Liver (tissue), 8 donors: ENCODE measurements at regions not wholly inside any gene's neighbourhood (a gene's known extent, or its start where the extent isn't known, plus 50 kb on each side); places are given as distances from the start of the nearest gene placed in this dataset.

Source experiments
- DNase-seq: peaks from one replicate; pipeline ENCODE4 v3.0.0-alpha.2; 2017; ENCODE audit warnings: low spot score
- H3K27ac ChIP-seq, 2 donors: one replicate each; pipeline ENCODE4 v1.7.0; 2013; ENCODE audit warnings: inconsistent platforms in 2 of 2, low read length in 2 of 2, control low read depth in 1 of 2, low read depth in 1 of 2, mild to moderate bottlenecking in 1 of 2
- H3K27me3 ChIP-seq, 4 donors: one replicate each; pipeline versions ENCODE4 v1.6.1 to v1.7.0; 2013; ENCODE audit warnings: low read length in 3 of 4, inconsistent platforms in 1 of 4, mild to moderate bottlenecking in 1 of 4, moderate library complexity in 1 of 4; ENCODE audit not compliant: control insufficient read depth in 4 of 4, insufficient read depth in 4 of 4
- H3K36me3 ChIP-seq, 4 donors: one replicate each; pipeline versions ENCODE4 v1.6.1 to v1.7.0; 2013; ENCODE audit warnings: low read length in 3 of 4, mild to moderate bottlenecking in 3 of 4, low read depth in 1 of 4, moderate library complexity in 1 of 4; ENCODE audit not compliant: control insufficient read depth in 4 of 4, insufficient read depth in 3 of 4
- H3K4me1 ChIP-seq, 4 donors: one replicate each; pipeline versions ENCODE4 v1.6.1 to v1.7.0; 2013; ENCODE audit warnings: low read length in 3 of 4, mild to moderate bottlenecking in 3 of 4, moderate library complexity in 1 of 4; ENCODE audit not compliant: control insufficient read depth in 4 of 4, insufficient read depth in 4 of 4
- H3K4me3 ChIP-seq, 3 donors: one replicate each; pipeline versions ENCODE4 v1.6.1 to v1.7.0; 2013; ENCODE audit warnings: low read length in 3 of 3, control low read depth in 1 of 3, low read depth in 1 of 3, mild to moderate bottlenecking in 1 of 3
- H3K9ac ChIP-seq, 2 donors: one replicate each; pipeline ENCODE4 v1.7.0; 2013; ENCODE audit warnings: low read length in 2 of 2, mild to moderate bottlenecking in 2 of 2, moderate library complexity in 2 of 2, control low read depth in 1 of 2, low read depth in 1 of 2
- H3K9me3 ChIP-seq, 4 donors: one replicate each; pipeline versions ENCODE4 v1.6.1 to v1.7.0; 2013; ENCODE audit warnings: low read length in 3 of 4; ENCODE audit not compliant: control insufficient read depth in 4 of 4
- ATF3 ChIP-seq: IDR thresholded peaks from 2 replicates; pipeline ENCODE4 v1.6.1; 2016; ENCODE audit warnings: antibody characterized with exemption
- CTCF ChIP-seq: fragments of 150-350 bp; IDR thresholded peaks from 2 replicates; pipeline ENCODE4 v1.5.1; 2017; ENCODE audit warnings: improper control_type of control experiment, low read depth, low read length; ENCODE audit not compliant: missing input control
- FOXA2 ChIP-seq: IDR thresholded peaks from 2 replicates; pipeline ENCODE4 v1.6.1; 2016; ENCODE audit warnings: antibody characterized with exemption
- GABPA ChIP-seq, 2 donors: IDR thresholded peaks in 1 of 2; conservative IDR thresholded peaks in 1 of 2; 2 replicates each; pipeline ENCODE4 v1.6.1; 2016; ENCODE audit warnings: antibody characterized with exemption in 2 of 2, mild to moderate bottlenecking in 1 of 2, moderate library complexity in 1 of 2
- JUND ChIP-seq, 2 donors: IDR thresholded peaks; 2 replicates each; pipeline ENCODE4 v1.6.1; 2016; ENCODE audit warnings: antibody characterized with exemption in 2 of 2
- MAX ChIP-seq: IDR thresholded peaks from 2 replicates; pipeline ENCODE4 v1.6.1; 2016; ENCODE audit warnings: antibody characterized with exemption
- RAD21 ChIP-seq, 2 donors: IDR thresholded peaks; 2 replicates each; pipeline ENCODE4 v1.6.1; 2016; ENCODE audit warnings: antibody characterized with exemption in 2 of 2, mild to moderate bottlenecking in 2 of 2
- REST ChIP-seq: IDR thresholded peaks from 2 replicates; pipeline ENCODE4 v1.6.1; 2016; ENCODE audit warnings: antibody characterized with exemption, mild to moderate bottlenecking
- SP1 ChIP-seq: IDR thresholded peaks from 2 replicates; pipeline ENCODE4 v1.6.1; 2018; ENCODE audit warnings: antibody characterized with exemption, mild to moderate bottlenecking
- TAF1 ChIP-seq: conservative IDR thresholded peaks from 2 replicates; pipeline ENCODE4 v1.6.1; 2016; ENCODE audit warnings: antibody characterized with exemption, mild to moderate bottlenecking
- YY1 ChIP-seq: IDR thresholded peaks from 2 replicates; pipeline ENCODE4 v1.6.1; 2016; ENCODE audit warnings: antibody characterized with exemption, mild to moderate bottlenecking
- WGBS: extraction: QIAGEN DNeasy Blood & Tissue Kit; methylation state at CpG from one replicate; pipeline ENCODE4 v1.1.7; 2013; 5-methylcytosine and 5-hydroxymethylcytosine counted together
- donor health status: healthy.
- donor health status: healthy.
- donor health status: healthy.
- donor health status: healthy.
- donor health status: healthy.

- TF ChIP-seq TAF1 (no peak), RAD21 (IDR thresholded peaks at IDR 0.05) (no peak), CTCF (no peak), GABPA (IDR thresholded peaks at IDR 0.05 in 1 of 2, conservative IDR thresholded peaks at IDR 0.05 in 1 of 2) (no peak), JUND (IDR thresholded peaks at IDR 0.05) (no peak), REST (no peak), YY1 (no peak), MAX (no peak), ATF3 (no peak), FOXA2 (no peak), SP1 (no peak)
- Histone ChIP-seq H3K4me1 (peaks cover 0 to 4% (median 1%) of the 10 kb centered on the region in 4 donors), H3K9ac (peak overlapping the region; percentile 44 to 49), H3K27ac (peak overlapping the region; percentile 56 to 62), H3K9me3 (peaks cover 0 to 6% (median 3%) of the 10 kb centered on the region in 4 donors), H3K36me3 (no peaks in the 10 kb centered on the region), H3K27me3 (no peaks in the 10 kb centered on the region), H3K4me3 (peak overlapping the region in 2 of 3 donors; percentile 14 to 33)
- 11% methylated on average over 7 of the region's 7 CpGs for WGBS
- DNase-seq, result no peak
These were observed 152.0 kb upstream of the USP9X start for GRCh38 chrX:40933132-40933705.

GRCh38 chrX:40933706-40934425 lies 151.4 kb upstream of the USP9X start:
- Histone ChIP-seq H3K4me3 (peak overlapping the region in 1 of 3 donors; percentile 33), H3K9me3 (peaks cover 0 to under 1% (median 0%) of the 10 kb centered on the region in 4 donors), H3K27ac (peak overlapping the region; percentile 56 to 62), H3K4me1 (peaks cover 0 to 4% (median 1%) of the 10 kb centered on the region in 4 donors), H3K27me3 (no peaks in the 10 kb centered on the region), H3K9ac (peak overlapping the region; percentile 44 to 49), H3K36me3 (no peaks in the 10 kb centered on the region)
- 15% methylated on average over 5 of the region's 5 CpGs for WGBS
- no peak for TF ChIP-seq JUND (IDR thresholded peaks at IDR 0.05)
- DNase-seq, result no peak
